ENCODE measurements at regions not wholly inside any gene's neighbourhood (a gene's known extent, or its start where the extent isn't known, plus 50 kb on each side); places are given as distances from the start of the nearest gene placed in this dataset.

DNA sequence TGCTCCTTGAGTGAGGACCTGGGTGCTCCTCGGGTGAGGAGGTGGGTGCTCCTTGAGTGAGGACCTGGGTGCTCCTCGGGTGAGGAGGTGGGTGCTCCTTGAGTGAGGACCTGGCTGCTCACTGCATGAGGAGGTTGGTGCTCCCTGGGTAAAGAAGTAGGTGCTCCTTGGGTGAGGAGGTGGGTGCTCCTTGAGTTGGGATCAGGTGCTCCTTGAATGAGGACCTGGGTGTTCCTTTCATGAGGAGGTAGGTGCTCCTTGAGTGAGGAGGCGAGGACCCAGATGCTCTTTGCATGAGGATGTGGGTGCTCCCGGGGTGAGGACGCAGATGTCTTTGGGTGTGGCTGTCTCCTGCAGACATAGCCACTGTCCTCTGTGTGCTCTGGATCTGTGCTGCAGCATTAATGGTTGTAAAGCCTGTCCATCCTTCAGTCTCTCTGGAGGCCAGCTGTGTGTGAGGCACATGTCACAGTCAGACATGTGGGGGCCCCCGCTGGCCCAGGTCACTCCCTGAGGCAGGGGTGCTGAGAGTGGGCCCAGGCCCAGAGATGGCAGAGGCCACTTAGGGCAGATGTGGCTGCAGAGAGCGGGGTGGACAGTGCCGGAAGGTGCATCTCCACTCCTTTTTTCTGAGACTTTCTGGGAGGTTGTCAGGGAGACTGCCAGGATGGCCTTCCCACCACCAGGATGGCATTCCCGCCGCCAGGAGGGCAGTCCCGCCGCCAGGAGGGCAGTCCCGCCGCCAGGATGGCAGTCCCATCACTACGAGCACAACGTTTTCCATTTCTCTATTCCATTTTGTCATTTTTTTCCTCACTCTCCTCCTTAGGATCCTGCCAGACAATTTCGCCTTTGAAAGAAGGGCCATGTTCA, 101.8 kb downstream of the HMX1 start:
- Histone ChIP-seq H3K36me3 (no peaks in the 10 kb centered on the region), H3K27ac (no peak overlapping the region), H3K4me1 (replicated peaks) (no peaks in the 10 kb centered on the region), H3K9me3 (no peaks in the 10 kb centered on the region), H3K27me3 (replicated peaks; ENCODE audit: insufficient read depth) (no peaks in the 10 kb centered on the region), H3K4me3 (no peak overlapping the region)
- TF ChIP-seq POLR2AphosphoS5 (IDR thresholded peaks at IDR 0.05) (no peak), POLR2A (IDR thresholded peaks at IDR 0.05) (no peak)
- TF ChIP-seq, protein P1, sequence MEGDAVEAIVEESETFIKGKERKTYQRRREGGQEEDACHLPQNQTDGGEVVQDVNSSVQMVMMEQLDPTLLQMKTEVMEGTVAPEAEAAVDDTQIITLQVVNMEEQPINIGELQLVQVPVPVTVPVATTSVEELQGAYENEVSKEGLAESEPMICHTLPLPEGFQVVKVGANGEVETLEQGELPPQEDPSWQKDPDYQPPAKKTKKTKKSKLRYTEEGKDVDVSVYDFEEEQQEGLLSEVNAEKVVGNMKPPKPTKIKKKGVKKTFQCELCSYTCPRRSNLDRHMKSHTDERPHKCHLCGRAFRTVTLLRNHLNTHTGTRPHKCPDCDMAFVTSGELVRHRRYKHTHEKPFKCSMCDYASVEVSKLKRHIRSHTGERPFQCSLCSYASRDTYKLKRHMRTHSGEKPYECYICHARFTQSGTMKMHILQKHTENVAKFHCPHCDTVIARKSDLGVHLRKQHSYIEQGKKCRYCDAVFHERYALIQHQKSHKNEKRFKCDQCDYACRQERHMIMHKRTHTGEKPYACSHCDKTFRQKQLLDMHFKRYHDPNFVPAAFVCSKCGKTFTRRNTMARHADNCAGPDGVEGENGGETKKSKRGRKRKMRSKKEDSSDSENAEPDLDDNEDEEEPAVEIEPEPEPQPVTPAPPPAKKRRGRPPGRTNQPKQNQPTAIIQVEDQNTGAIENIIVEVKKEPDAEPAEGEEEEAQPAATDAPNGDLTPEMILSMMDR (IDR thresholded peaks at IDR 0.05) = no peak
- no peak for DNase-seq (ENCODE audit: low spot score)
- WGBS = 87% methylated on average over 17 of the region's 17 CpGs
- intact Hi-C loops (cut with DNase I) = no loop called here

DNA sequence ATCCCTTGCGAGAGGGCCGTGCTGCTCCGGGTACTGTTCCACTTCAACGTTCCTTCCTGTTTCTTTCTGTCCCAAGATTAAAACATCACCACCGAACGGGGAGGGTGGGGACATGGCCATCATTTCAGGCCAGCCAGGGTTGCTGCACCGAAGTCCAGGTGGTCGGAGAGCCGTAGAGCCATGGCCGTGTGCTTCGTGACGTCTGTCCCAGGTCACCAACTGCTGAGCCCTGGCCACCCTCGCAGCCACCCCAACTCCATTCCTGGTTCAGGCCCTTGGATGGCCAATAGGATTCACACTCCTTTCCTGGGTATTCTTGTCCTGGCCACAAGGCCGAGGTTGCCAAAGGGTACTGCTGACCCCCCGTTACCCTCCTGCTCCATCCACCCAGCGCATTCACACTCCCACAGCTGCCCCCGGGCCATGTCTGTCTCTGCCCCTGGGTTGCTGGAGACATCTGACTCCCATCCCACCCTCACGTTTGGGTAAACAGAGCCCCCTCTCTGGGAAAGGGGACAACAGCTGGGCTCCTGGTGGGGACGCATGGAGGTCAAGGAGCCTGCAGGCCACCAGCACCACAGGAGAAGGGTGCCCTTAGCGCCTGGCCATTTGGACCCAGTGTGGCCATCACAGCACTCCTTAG, 103.2 kb downstream of the HMX1 start:
- intact Hi-C loops (cut with DNase I) = no loop called here
- Histone ChIP-seq H3K4me1 (replicated peaks) (no peaks in the 10 kb centered on the region), H3K9me3 (no peaks in the 10 kb centered on the region), H3K27ac (no peak overlapping the region), H3K4me3 (no peak overlapping the region), H3K36me3 (no peaks in the 10 kb centered on the region), H3K27me3 (replicated peaks; ENCODE audit: insufficient read depth) (no peaks in the 10 kb centered on the region)
- WGBS = 93% methylated on average over 20 of the region's 20 CpGs
- TF ChIP-seq, protein P1 (IDR thresholded peaks at IDR 0.05) = no peak
- TF ChIP-seq POLR2A (IDR thresholded peaks at IDR 0.05) = no peak
- no peak for TF ChIP-seq POLR2AphosphoS5 (IDR thresholded peaks at IDR 0.05)
- no peak for DNase-seq (ENCODE audit: low spot score)

- no peaks in the 10 kb centered on the region for H3K36me3 ChIP-seq
- no peak for DNase-seq (ENCODE audit: low spot score)
- no peaks in the 10 kb centered on the region for H3K27me3 ChIP-seq (replicated peaks; ENCODE audit: insufficient read depth)
- H3K4me1 ChIP-seq (replicated peaks) = no peaks in the 10 kb centered on the region
- H3K4me3 ChIP-seq = no peak overlapping the region
- WGBS = 61% methylated on average over 12 of the region's 12 CpGs
- H3K27ac ChIP-seq = no peak overlapping the region
- intact Hi-C loops (cut with DNase I) = no loop called here
- no peaks in the 10 kb centered on the region for H3K9me3 ChIP-seq
- TF ChIP-seq, protein P1 (IDR thresholded peaks at IDR 0.05) = no peak
- TF ChIP-seq POLR2AphosphoS5 (IDR thresholded peaks at IDR 0.05) (no peak), POLR2A (IDR thresholded peaks at IDR 0.05) (no peak)
Measured at GRCh38 chr4:8766610-8767009, 105.0 kb downstream of the HMX1 start.

- intact Hi-C loops (cut with DNase I) = no loop called here
- H3K4me1 ChIP-seq (replicated peaks) = no peaks in the 10 kb centered on the region
- no peaks in the 10 kb centered on the region for H3K27me3 ChIP-seq (replicated peaks; ENCODE audit: insufficient read depth)
- TF ChIP-seq, protein P1 (IDR thresholded peaks at IDR 0.05) = no peak
- TF ChIP-seq POLR2A (IDR thresholded peaks at IDR 0.05) = no peak
- no peak for TF ChIP-seq POLR2AphosphoS5 (IDR thresholded peaks at IDR 0.05)
- DNase-seq (ENCODE audit: low spot score) = no peak
- no peaks in the 10 kb centered on the region for H3K9me3 ChIP-seq
- WGBS = 73% methylated on average over 17 of the region's 19 CpGs
- H3K27ac ChIP-seq = no peak overlapping the region
- no peak overlapping the region for H3K4me3 ChIP-seq
- H3K36me3 ChIP-seq = no peaks in the 10 kb centered on the region
Measured at GRCh38 chr4:8765631-8766590, 105.7 kb downstream of the HMX1 start.
